Neural cell (in vitro differentiated cells): ENCODE measurements at regions not wholly inside any gene's neighbourhood (a gene's known extent, or its start where the extent isn't known, plus 50 kb on each side); places are given as distances from the start of the nearest gene placed in this dataset.

Source experiments
- H2AFZ ChIP-seq: fragments of 200-600, 300-800 bp; sonication (generic), shearing (Covaris generic); 2 replicates; pipeline ENCODE4 v1.6.0; 2014; ENCODE audit warnings: low read depth, mild to moderate bottlenecking, antibody characterized with exemption, low read length, moderate library complexity
- H3F3A ChIP-seq: fragments of 200-600 bp; shearing (Covaris generic); 2 replicates; pipeline ENCODE4 v1.6.1; 2016; ENCODE audit warnings: mild to moderate bottlenecking, moderate library complexity, mixed read lengths, antibody characterized with exemption, low read length; ENCODE audit not compliant: insufficient read depth, poor library complexity, severe bottlenecking
- H3K27ac ChIP-seq: fragments of 200-600, 300-800 bp; sonication (generic), shearing (Covaris generic); 2 replicates; pipeline ENCODE4 v1.5.1; 2014; ENCODE audit warnings: mild to moderate bottlenecking, low read length, moderate library complexity
- H3K27me3 ChIP-seq: fragments of 300-800, 200-600 bp; sonication (generic), shearing (Covaris generic); 2 replicates; pipeline ENCODE4 v1.6.0; 2014; ENCODE audit warnings: mild to moderate bottlenecking, low read depth, low read length, moderate library complexity; ENCODE audit not compliant: insufficient read depth
- H3K36me3 ChIP-seq: fragments of 300-800, 200-600 bp; sonication (generic), shearing (Covaris generic); 2 replicates; pipeline ENCODE4 v1.5.1; 2014; ENCODE audit warnings: mild to moderate bottlenecking, antibody characterized with exemption, low read length, moderate library complexity; ENCODE audit not compliant: insufficient read depth
- H3K4me2 ChIP-seq: fragments of 300-800, 200-600 bp; sonication (generic), shearing (Covaris generic); 2 replicates; pipeline ENCODE4 v1.6.0; 2014; ENCODE audit warnings: mild to moderate bottlenecking, low read length
- H3K4me3 ChIP-seq: fragments of 300-800, 200-600 bp; sonication (generic), shearing (Covaris generic); 2 replicates; pipeline ENCODE4 v1.5.1; 2014; ENCODE audit warnings: mild to moderate bottlenecking, low read length, moderate library complexity
- H3K79me2 ChIP-seq: fragments of 200-600 bp; shearing (Covaris generic); replicated peaks from 2 replicates; pipeline ENCODE4 v1.6.0; 2014; ENCODE audit warnings: mild to moderate bottlenecking, low read length, moderate library complexity; ENCODE audit not compliant: insufficient read depth
- H3K9ac ChIP-seq: fragments of 300-800, 200-600 bp; sonication (generic), shearing (Covaris generic); 2 replicates; pipeline ENCODE4 v1.6.1; 2016; ENCODE audit warnings: mild to moderate bottlenecking, low read length, mixed read lengths
- H3K9me2 ChIP-seq: fragments of 200-600 bp; shearing (Covaris generic); 2 replicates; pipeline ENCODE4 v1.6.1; 2016; ENCODE audit warnings: mild to moderate bottlenecking, low read length, mixed read lengths; ENCODE audit not compliant: insufficient read depth
- H3K9me3 ChIP-seq: fragments of 200-600, 300-800 bp; sonication (generic), shearing (Covaris generic); 2 replicates; pipeline ENCODE4 v1.6.1; 2016; ENCODE audit warnings: mild to moderate bottlenecking, mixed run types, low read length, moderate library complexity, mixed read lengths
- H4K20me1 ChIP-seq: fragments of 200-600 bp; shearing (Covaris generic); 2 replicates; pipeline ENCODE4 v1.6.1; 2016; ENCODE audit warnings: mild to moderate bottlenecking, mixed run types; ENCODE audit not compliant: insufficient read depth
- EP300 ChIP-seq: fragments of 450-650 bp; conservative IDR thresholded peaks from 2 replicates; pipeline ENCODE4 v1.6.1; 2014; ENCODE audit warnings: antibody characterized with exemption, mild to moderate bottlenecking, moderate library complexity; ENCODE audit not compliant: poor library complexity, severe bottlenecking
- EZH2 ChIP-seq: fragments of 200-600, 300-800 bp; shearing (Covaris generic), sonication (generic); IDR thresholded peaks from 2 replicates; pipeline ENCODE4 v1.6.1; 2014; ENCODE audit warnings: antibody characterized with exemption, low read length, borderline replicate concordance, mild to moderate bottlenecking; ENCODE audit not compliant: insufficient read depth, poor library complexity, severe bottlenecking
- MXI1 ChIP-seq: fragments of 450-650 bp; conservative IDR thresholded peaks from 2 replicates; pipeline ENCODE4 v1.6.1; 2014; ENCODE audit warnings: antibody characterized with exemption, mild to moderate bottlenecking; ENCODE audit not compliant: poor library complexity, severe bottlenecking
- POLR2AphosphoS5 ChIP-seq: IDR thresholded peaks from 2 replicates; pipeline ENCODE4 v1.6.1; 2012
- RAD21 ChIP-seq: fragments of 450-650 bp; conservative IDR thresholded peaks from 2 replicates; pipeline ENCODE4 v1.6.1; 2014; ENCODE audit warnings: antibody characterized with exemption, mild to moderate bottlenecking, moderate library complexity
- SMC3 ChIP-seq: fragments of 450-650 bp; conservative IDR thresholded peaks from 2 replicates; pipeline ENCODE4 v1.6.1; 2014; ENCODE audit warnings: antibody characterized with exemption, mild to moderate bottlenecking, moderate library complexity; ENCODE audit not compliant: poor library complexity
- TAF1 ChIP-seq: IDR thresholded peaks from 2 replicates; pipeline ENCODE4 v1.6.1; 2012; ENCODE audit warnings: low read depth
- TF ChIP-seq, protein P1 (sequence below): IDR thresholded peaks from 2 replicates; pipeline ENCODE4 v1.6.1; 2012; ENCODE audit warnings: borderline replicate concordance
- TF ChIP-seq, protein P2 (sequence below): fragments of 450-650 bp; IDR thresholded peaks from 2 replicates; pipeline ENCODE4 v1.5.1; 2014; ENCODE audit warnings: antibody characterized with exemption, mild to moderate bottlenecking, moderate library complexity; ENCODE audit not compliant: poor library complexity, severe bottlenecking

DNA sequence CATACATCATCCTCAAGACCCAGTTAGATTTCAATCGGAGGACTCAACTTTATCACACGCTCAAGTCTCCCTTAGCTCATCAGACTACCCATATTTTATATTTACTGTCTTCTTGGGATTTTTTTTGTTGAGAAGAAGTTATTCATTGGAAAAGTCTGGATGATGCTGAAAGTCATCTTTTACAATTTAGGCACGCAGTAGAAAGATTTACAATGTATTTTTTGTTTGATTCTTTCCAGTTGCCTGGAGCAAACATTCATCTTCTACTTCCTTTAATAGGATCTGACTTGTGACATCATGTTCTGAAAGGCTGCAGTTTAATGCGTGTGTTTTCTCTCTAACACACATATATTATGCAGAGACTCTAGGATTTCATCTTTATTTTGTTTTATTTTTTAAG, 235.7 kb downstream of the DOK5 start:
- TF ChIP-seq, protein P1, sequence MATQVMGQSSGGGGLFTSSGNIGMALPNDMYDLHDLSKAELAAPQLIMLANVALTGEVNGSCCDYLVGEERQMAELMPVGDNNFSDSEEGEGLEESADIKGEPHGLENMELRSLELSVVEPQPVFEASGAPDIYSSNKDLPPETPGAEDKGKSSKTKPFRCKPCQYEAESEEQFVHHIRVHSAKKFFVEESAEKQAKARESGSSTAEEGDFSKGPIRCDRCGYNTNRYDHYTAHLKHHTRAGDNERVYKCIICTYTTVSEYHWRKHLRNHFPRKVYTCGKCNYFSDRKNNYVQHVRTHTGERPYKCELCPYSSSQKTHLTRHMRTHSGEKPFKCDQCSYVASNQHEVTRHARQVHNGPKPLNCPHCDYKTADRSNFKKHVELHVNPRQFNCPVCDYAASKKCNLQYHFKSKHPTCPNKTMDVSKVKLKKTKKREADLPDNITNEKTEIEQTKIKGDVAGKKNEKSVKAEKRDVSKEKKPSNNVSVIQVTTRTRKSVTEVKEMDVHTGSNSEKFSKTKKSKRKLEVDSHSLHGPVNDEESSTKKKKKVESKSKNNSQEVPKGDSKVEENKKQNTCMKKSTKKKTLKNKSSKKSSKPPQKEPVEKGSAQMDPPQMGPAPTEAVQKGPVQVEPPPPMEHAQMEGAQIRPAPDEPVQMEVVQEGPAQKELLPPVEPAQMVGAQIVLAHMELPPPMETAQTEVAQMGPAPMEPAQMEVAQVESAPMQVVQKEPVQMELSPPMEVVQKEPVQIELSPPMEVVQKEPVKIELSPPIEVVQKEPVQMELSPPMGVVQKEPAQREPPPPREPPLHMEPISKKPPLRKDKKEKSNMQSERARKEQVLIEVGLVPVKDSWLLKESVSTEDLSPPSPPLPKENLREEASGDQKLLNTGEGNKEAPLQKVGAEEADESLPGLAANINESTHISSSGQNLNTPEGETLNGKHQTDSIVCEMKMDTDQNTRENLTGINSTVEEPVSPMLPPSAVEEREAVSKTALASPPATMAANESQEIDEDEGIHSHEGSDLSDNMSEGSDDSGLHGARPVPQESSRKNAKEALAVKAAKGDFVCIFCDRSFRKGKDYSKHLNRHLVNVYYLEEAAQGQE, result no peak
- H3K4me2 ChIP-seq, result no peak overlapping the region
- H4K20me1 ChIP-seq, result no peaks in the 10 kb centered on the region
- H3K9me3 ChIP-seq, result no peaks in the 10 kb centered on the region
- no peaks in the 10 kb centered on the region for H3F3A ChIP-seq
- no peaks in the 10 kb centered on the region for H3K79me2 ChIP-seq
- no peaks in the 10 kb centered on the region for H3K36me3 ChIP-seq
- H3K4me3 ChIP-seq, result no peak overlapping the region
- H3K9ac ChIP-seq, result no peak overlapping the region
- no peak overlapping the region for H2AFZ ChIP-seq
- H3K9me2 ChIP-seq, result no peaks in the 10 kb centered on the region
- H3K27me3 ChIP-seq, result no peaks in the 10 kb centered on the region
- no peak overlapping the region for H3K27ac ChIP-seq

DNA sequence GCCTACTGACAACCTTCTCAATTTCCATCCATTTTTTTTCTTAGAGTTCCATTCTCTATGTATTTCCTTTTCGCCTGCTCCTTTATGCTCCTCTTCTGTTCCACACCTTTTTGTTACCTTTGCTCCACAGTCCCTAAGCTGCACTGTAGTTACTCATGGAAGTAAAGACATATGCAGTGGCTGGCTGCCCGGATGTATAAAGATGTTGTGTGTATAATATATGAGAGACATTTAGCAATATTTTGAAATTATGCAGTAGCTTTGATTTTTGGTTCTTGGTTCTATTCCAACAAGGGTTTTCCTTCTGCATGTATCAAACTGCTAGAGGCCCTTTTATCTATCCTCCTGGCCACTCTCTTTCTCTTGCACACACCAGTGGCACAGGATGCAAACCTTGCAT, 234.9 kb downstream of the DOK5 start:
- H3F3A ChIP-seq, result no peaks in the 10 kb centered on the region
- no peak overlapping the region for H2AFZ ChIP-seq
- no peaks in the 10 kb centered on the region for H3K9me3 ChIP-seq
- no peaks in the 10 kb centered on the region for H4K20me1 ChIP-seq
- no peak overlapping the region for H3K4me3 ChIP-seq
- no peaks in the 10 kb centered on the region for H3K9me2 ChIP-seq
- no peaks in the 10 kb centered on the region for H3K36me3 ChIP-seq
- H3K27ac ChIP-seq, result no peak overlapping the region
- no peak for TF ChIP-seq SMC3
- TF ChIP-seq POLR2AphosphoS5, result no peak
- no peak for TF ChIP-seq RAD21
- H3K4me2 ChIP-seq, result no peak overlapping the region
- no peaks in the 10 kb centered on the region for H3K79me2 ChIP-seq
- no peaks in the 10 kb centered on the region for H3K27me3 ChIP-seq
- H3K9ac ChIP-seq, result no peak overlapping the region

DNA sequence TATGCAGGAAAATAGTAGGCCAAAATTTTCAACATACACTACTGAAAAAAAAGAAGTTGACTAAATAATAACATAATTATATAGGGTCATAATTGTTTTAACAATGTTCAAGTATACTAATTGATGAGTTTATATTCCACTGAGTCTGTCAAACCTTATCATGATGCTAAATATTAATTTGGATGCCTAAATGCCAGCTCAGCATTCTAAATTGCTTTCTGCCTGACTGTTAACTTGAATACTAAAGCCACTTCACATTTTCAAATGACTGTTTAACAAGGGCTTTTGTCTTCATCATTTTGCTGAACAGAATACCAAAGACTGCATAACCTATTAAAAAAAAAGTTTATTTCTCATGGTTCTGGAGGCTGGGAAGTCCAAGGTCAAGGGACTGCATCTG, 232.8 kb downstream of the DOK5 start:
- no peaks in the 10 kb centered on the region for H4K20me1 ChIP-seq
- H3K79me2 ChIP-seq, result no peaks in the 10 kb centered on the region
- no peaks in the 10 kb centered on the region for H3K27me3 ChIP-seq
- no peaks in the 10 kb centered on the region for H3K9me3 ChIP-seq
- no peak overlapping the region for H3K27ac ChIP-seq
- no peak overlapping the region for H3K4me3 ChIP-seq
- no peaks in the 10 kb centered on the region for H3K9me2 ChIP-seq
- H3K36me3 ChIP-seq, result no peaks in the 10 kb centered on the region
- TF ChIP-seq EZH2 (no peak), MXI1 (no peak), EP300 (no peak), POLR2AphosphoS5 (no peak), TAF1 (no peak), RAD21 (no peak), SMC3 (no peak)
- TF ChIP-seq, protein P2, sequence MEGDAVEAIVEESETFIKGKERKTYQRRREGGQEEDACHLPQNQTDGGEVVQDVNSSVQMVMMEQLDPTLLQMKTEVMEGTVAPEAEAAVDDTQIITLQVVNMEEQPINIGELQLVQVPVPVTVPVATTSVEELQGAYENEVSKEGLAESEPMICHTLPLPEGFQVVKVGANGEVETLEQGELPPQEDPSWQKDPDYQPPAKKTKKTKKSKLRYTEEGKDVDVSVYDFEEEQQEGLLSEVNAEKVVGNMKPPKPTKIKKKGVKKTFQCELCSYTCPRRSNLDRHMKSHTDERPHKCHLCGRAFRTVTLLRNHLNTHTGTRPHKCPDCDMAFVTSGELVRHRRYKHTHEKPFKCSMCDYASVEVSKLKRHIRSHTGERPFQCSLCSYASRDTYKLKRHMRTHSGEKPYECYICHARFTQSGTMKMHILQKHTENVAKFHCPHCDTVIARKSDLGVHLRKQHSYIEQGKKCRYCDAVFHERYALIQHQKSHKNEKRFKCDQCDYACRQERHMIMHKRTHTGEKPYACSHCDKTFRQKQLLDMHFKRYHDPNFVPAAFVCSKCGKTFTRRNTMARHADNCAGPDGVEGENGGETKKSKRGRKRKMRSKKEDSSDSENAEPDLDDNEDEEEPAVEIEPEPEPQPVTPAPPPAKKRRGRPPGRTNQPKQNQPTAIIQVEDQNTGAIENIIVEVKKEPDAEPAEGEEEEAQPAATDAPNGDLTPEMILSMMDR, result no peak
- TF ChIP-seq, protein P1, result no peak
- H3F3A ChIP-seq, result no peaks in the 10 kb centered on the region
- H3K9ac ChIP-seq, result no peak overlapping the region
- no peak overlapping the region for H3K4me2 ChIP-seq
- H2AFZ ChIP-seq, result no peak overlapping the region
